DND-41 (cell line): ENCODE measurements at regions not wholly inside any gene's neighbourhood (a gene's known extent, or its start where the extent isn't known, plus 50 kb on each side); places are given as distances from the start of the nearest gene placed in this dataset.

ENCODE experiments used
- EZH2 ChIP-seq: IDR thresholded peaks from 3 replicates; pipeline ENCODE4 v1.6.1; 2012; ENCODE audit warnings: borderline replicate concordance, low read depth, mild to moderate bottlenecking, moderate library complexity, low read length, inconsistent platforms; ENCODE audit not compliant: severe bottlenecking
- TF ChIP-seq, protein P1 (sequence below): IDR thresholded peaks from 2 replicates; pipeline ENCODE4 v1.5.1; 2012; ENCODE audit warnings: borderline replicate concordance, low read length, moderate library complexity, mild to moderate bottlenecking; ENCODE audit not compliant: poor library complexity, severe bottlenecking; ENCODE audit errors: extremely low read depth

DNA sequence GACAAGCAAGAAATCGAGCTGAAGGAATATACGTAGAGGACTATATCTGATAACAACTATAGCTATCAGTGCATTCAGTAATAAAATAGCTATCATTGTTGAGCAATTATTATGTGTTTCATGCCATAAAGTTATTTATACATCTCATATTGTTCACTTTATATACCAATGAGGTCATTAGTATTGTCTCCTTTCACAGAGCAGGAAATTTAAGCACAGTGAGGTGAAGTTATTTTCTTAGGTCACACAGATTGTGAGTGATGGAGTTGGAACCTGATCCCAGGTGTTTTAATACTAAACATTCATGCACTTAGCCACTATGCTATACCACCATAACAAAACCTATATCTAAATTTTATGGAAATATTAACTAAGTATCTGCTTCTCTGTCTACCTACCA, 180.5 kb upstream of the DPYD start:
- TF ChIP-seq, protein P1, sequence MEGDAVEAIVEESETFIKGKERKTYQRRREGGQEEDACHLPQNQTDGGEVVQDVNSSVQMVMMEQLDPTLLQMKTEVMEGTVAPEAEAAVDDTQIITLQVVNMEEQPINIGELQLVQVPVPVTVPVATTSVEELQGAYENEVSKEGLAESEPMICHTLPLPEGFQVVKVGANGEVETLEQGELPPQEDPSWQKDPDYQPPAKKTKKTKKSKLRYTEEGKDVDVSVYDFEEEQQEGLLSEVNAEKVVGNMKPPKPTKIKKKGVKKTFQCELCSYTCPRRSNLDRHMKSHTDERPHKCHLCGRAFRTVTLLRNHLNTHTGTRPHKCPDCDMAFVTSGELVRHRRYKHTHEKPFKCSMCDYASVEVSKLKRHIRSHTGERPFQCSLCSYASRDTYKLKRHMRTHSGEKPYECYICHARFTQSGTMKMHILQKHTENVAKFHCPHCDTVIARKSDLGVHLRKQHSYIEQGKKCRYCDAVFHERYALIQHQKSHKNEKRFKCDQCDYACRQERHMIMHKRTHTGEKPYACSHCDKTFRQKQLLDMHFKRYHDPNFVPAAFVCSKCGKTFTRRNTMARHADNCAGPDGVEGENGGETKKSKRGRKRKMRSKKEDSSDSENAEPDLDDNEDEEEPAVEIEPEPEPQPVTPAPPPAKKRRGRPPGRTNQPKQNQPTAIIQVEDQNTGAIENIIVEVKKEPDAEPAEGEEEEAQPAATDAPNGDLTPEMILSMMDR, result no peak
- no peak for TF ChIP-seq EZH2
